ENCODE measurements at regions not wholly inside any gene's neighbourhood (a gene's known extent, or its start where the extent isn't known, plus 50 kb on each side); places are given as distances from the start of the nearest gene placed in this dataset.

GRCh38 chr4:130131536-130131935, 1035.6 kb downstream of the C4orf33 start:
- no peak for TF ChIP-seq CTCF (conservative IDR thresholded peaks at IDR 0.05; ENCODE audit: low read depth, low read length)
- H3K27ac ChIP-seq = no peak overlapping the region
- no peak overlapping the region for H3K4me3 ChIP-seq (IDR thresholded peaks at IDR 0.05; ENCODE audit: insufficient read depth, low read depth, low read length)
- H3K4me1 ChIP-seq (ENCODE audit: low read depth, poor library complexity, severe bottlenecking) = no peaks in the 10 kb centered on the region
- no peaks in the 10 kb centered on the region for H4K20me1 ChIP-seq (ENCODE audit: insufficient read depth)
- H3K27me3 ChIP-seq (ENCODE audit: insufficient read depth, low read depth) = no peaks in the 10 kb centered on the region
- H3K4me2 ChIP-seq = no peak overlapping the region
- no peak overlapping the region for H2AFZ ChIP-seq (ENCODE audit: low read depth)
- no peak overlapping the region for H3K9ac ChIP-seq
- H3K36me3 ChIP-seq (ENCODE audit: insufficient read depth) = no peaks in the 10 kb centered on the region
- H3K79me2 ChIP-seq (ENCODE audit: insufficient read depth, low read depth) = no peaks in the 10 kb centered on the region; the same call in 1 of the 2 replicates

DNA sequence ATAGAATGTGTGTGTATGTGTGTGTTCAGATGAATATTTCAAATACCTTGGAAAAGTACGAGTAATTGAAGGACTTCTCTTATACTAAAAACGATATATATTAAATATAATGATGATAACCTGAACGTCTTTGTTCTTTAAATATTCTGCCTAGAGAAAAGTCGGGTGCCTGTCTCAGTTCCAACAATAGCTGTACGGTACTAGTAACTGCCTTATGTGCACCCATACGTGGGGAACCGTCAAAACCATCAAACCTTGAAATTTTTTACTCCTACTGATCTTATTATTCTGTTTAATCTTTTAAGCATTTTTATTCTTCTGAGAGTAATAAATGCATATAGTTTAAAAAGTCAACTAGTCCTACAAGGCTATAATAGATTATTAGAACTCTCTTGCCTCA, 1045.7 kb downstream of the C4orf33 start:
- Histone ChIP-seq H3K4me1 (ENCODE audit: low read depth, poor library complexity, severe bottlenecking) (no peaks in the 10 kb centered on the region), H3K27me3 (ENCODE audit: insufficient read depth, low read depth) (no peaks in the 10 kb centered on the region), H3K4me3 (IDR thresholded peaks at IDR 0.05; ENCODE audit: insufficient read depth, low read depth, low read length) (no peak overlapping the region), H3K36me3 (ENCODE audit: insufficient read depth) (0 out of 2 replicates have a peak, but pooled peaks cover 6% of the 10 kb centered on the region), H2AFZ (ENCODE audit: low read depth) (no peak overlapping the region), H4K20me1 (ENCODE audit: insufficient read depth) (no peaks in the 10 kb centered on the region), H3K79me2 (ENCODE audit: insufficient read depth, low read depth) (no peaks in the 10 kb centered on the region), H3K27ac (no peak overlapping the region), H3K4me2 (no peak overlapping the region), H3K9ac (no peak overlapping the region)
- no peak for TF ChIP-seq CTCF (conservative IDR thresholded peaks at IDR 0.05; ENCODE audit: low read depth, low read length)

- Histone ChIP-seq H3K36me3 (ENCODE audit: insufficient read depth) (0 out of 2 replicates have a peak, but pooled peaks cover 6% of the 10 kb centered on the region), H3K27me3 (ENCODE audit: insufficient read depth, low read depth) (no peaks in the 10 kb centered on the region), H3K9ac (no peak overlapping the region), H3K4me2 (no peak overlapping the region), H3K4me1 (ENCODE audit: low read depth, poor library complexity, severe bottlenecking) (no peaks in the 10 kb centered on the region), H3K27ac (no peak overlapping the region), H3K79me2 (ENCODE audit: insufficient read depth, low read depth) (no peaks in the 10 kb centered on the region), H4K20me1 (ENCODE audit: insufficient read depth) (no peaks in the 10 kb centered on the region), H3K4me3 (IDR thresholded peaks at IDR 0.05; ENCODE audit: insufficient read depth, low read depth, low read length) (no peak overlapping the region), H2AFZ (ENCODE audit: low read depth) (no peak overlapping the region)
- TF ChIP-seq CTCF (conservative IDR thresholded peaks at IDR 0.05; ENCODE audit: low read depth, low read length) = no peak
Measured at GRCh38 chr4:130143656-130144055, 1047.7 kb downstream of the C4orf33 start.

DNA sequence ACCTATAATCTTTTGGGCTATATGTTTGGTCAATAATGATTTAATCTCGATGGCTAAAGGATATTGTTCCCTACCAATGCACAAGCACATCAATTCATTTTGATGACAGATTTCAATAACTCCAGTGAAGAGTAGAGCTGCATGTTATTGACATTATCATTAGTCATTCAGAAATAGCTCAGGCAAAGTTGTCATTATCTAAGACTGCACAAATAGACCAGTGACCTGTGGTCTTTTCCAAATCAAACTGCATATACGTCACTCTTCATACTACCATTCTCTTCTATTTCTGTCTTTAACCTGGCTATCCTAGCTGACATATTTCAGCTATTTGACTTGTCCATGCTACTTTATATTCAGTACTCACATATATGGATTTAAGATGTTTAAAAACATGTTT, 1050.8 kb downstream of the C4orf33 start:
- Histone ChIP-seq H3K79me2 (ENCODE audit: insufficient read depth, low read depth) (no peaks in the 10 kb centered on the region), H3K27me3 (ENCODE audit: insufficient read depth, low read depth) (no peaks in the 10 kb centered on the region), H3K4me3 (IDR thresholded peaks at IDR 0.05; ENCODE audit: insufficient read depth, low read depth, low read length) (no peak overlapping the region), H3K36me3 (ENCODE audit: insufficient read depth) (0 out of 2 replicates have a peak, but pooled peaks cover 6% of the 10 kb centered on the region), H3K4me1 (ENCODE audit: low read depth, poor library complexity, severe bottlenecking) (no peaks in the 10 kb centered on the region), H2AFZ (ENCODE audit: low read depth) (no peak overlapping the region), H4K20me1 (ENCODE audit: insufficient read depth) (no peaks in the 10 kb centered on the region), H3K4me2 (no peak overlapping the region), H3K9ac (no peak overlapping the region), H3K27ac (no peak overlapping the region)
- TF ChIP-seq CTCF (conservative IDR thresholded peaks at IDR 0.05; ENCODE audit: low read depth, low read length) = no peak

All from KMS-11 (cell line).